GM04504 (cell line): ENCODE measurements at regions not wholly inside any gene's neighbourhood (a gene's known extent, or its start where the extent isn't known, plus 50 kb on each side); places are given as distances from the start of the nearest gene placed in this dataset.

Experiments used
- DNase-seq: peaks from one replicate; pipeline ENCODE4 v3.0.0-alpha.2; 2012; ENCODE audit warnings: low read depth

GRCh38 chr2:238701341-238702206 is 146.3 kb upstream of the TWIST2 start:
- no peak for DNase-seq

GRCh38 chr2:238702276-238703052 is 145.4 kb upstream of the TWIST2 start:
- DNase-seq: no peak

- no peak for DNase-seq
These were observed 144.9 kb upstream of the TWIST2 start for GRCh38 chr2:238703053-238703415.

GRCh38 chr2:238703436-238703835 is 144.4 kb upstream of the TWIST2 start:
- DNase-seq: no peak

GRCh38 chr2:238704471-238705225 is 143.2 kb upstream of the TWIST2 start:
- no peak for DNase-seq

GRCh38 chr2:238706163-238706562 is 141.7 kb upstream of the TWIST2 start:
- DNase-seq: no peak

- no peak for DNase-seq
These were observed 141.2 kb upstream of the TWIST2 start for GRCh38 chr2:238706673-238707072.

- no peak for DNase-seq
These were observed 138.4 kb upstream of the TWIST2 start for GRCh38 chr2:238709325-238710025.

GRCh38 chr2:238710032-238710735 is 137.7 kb upstream of the TWIST2 start:
- no peak for DNase-seq

GRCh38 chr2:238710787-238711186 is 137.1 kb upstream of the TWIST2 start:
- no peak for DNase-seq

GRCh38 chr2:238711346-238711745 is 136.5 kb upstream of the TWIST2 start:
- DNase-seq: no peak

- DNase-seq: no peak
These were observed 135.9 kb upstream of the TWIST2 start for GRCh38 chr2:238712011-238712410.

- no peak for DNase-seq
These were observed 134.6 kb upstream of the TWIST2 start for GRCh38 chr2:238713198-238713826.

- DNase-seq: no peak
These were observed 133.8 kb upstream of the TWIST2 start for GRCh38 chr2:238714038-238714528.

- no peak for DNase-seq
These were observed 131.7 kb upstream of the TWIST2 start for GRCh38 chr2:238716171-238716570.

GRCh38 chr2:238716585-238716984 is 131.3 kb upstream of the TWIST2 start:
- no peak for DNase-seq

GRCh38 chr2:238717084-238717483 is 130.8 kb upstream of the TWIST2 start:
- DNase-seq: no peak

GRCh38 chr2:238719641-238720040 is 128.2 kb upstream of the TWIST2 start:
- no peak for DNase-seq

GRCh38 chr2:238720232-238720672 is 127.6 kb upstream of the TWIST2 start:
- no peak for DNase-seq

- DNase-seq: no peak
These were observed 125.7 kb upstream of the TWIST2 start for GRCh38 chr2:238722181-238722580.

- no peak for DNase-seq
These were observed 125.0 kb upstream of the TWIST2 start for GRCh38 chr2:238722883-238723282.
